HUES64 (cell line): ENCODE measurements at regions not wholly inside any gene's neighbourhood (a gene's known extent, or its start where the extent isn't known, plus 50 kb on each side); places are given as distances from the start of the nearest gene placed in this dataset.

Experiments
- H3K27ac ChIP-seq: 2 replicates; pipeline ENCODE4 v1.7.0; 2013; ENCODE audit warnings: low read depth, low read length, inconsistent platforms
- H3K27me3 ChIP-seq: 2 replicates; pipeline ENCODE4 v1.6.1; 2013; ENCODE audit warnings: mild to moderate bottlenecking, low read length; ENCODE audit not compliant: insufficient read depth
- H3K36me3 ChIP-seq: 2 replicates; pipeline ENCODE4 v1.6.1; 2013; ENCODE audit warnings: mild to moderate bottlenecking, low read length; ENCODE audit not compliant: insufficient read depth
- H3K4me1 ChIP-seq: 2 replicates; pipeline ENCODE4 v1.6.1; 2013; ENCODE audit warnings: mild to moderate bottlenecking, low read length, moderate library complexity; ENCODE audit not compliant: insufficient read depth
- H3K4me3 ChIP-seq: 2 replicates; pipeline ENCODE4 v1.5.1; 2013; ENCODE audit warnings: mild to moderate bottlenecking, low read length, moderate library complexity
- H3K9ac ChIP-seq: 2 replicates; pipeline ENCODE4 v1.6.1; 2013; ENCODE audit warnings: mild to moderate bottlenecking, low read depth, low read length
- H3K9me3 ChIP-seq: 2 replicates; pipeline ENCODE4 v1.6.1; 2013; ENCODE audit warnings: low read depth, low read length; ENCODE audit not compliant: insufficient read depth
- WGBS: fragments of 150-250, 120-280 bp; methylation state at CpG from one replicate; pipeline ENCODE4 v1.1.7; 2013; ENCODE audit warnings: missing lambda C conversion rate; 5-methylcytosine and 5-hydroxymethylcytosine counted together

DNA sequence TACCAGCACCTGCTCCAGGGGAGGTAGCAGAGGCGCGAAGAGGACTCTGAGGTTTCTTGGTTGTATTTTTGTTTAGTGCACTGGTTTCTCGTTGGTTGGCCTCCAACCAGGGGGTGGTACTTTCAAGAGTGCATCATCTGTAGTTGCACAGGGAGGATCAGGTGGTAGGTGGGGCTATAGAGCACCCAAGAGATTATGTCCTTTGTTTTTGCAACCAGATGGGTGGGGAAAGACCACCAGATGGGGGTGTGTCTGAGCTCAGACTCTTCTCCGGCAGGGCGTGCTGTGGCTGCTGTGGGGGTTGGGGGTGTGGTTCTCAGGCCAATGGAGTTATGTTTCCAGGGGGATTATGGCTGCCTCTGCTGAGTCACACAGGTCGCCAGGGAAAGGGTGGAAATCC lies 254.4 kb upstream of the KLF12 start:
- no peak overlapping the region for H3K4me3 ChIP-seq
- WGBS, result 91% methylated on average over 6 of the region's 6 CpGs
- no peaks in the 10 kb centered on the region for H3K4me1 ChIP-seq
- no peak overlapping the region for H3K9ac ChIP-seq
- no peaks in the 10 kb centered on the region; the same call in 1 of the 2 replicates for H3K9me3 ChIP-seq
- H3K36me3 ChIP-seq, result no peaks in the 10 kb centered on the region
- H3K27me3 ChIP-seq, result no peaks in the 10 kb centered on the region
- no peak overlapping the region for H3K27ac ChIP-seq

GRCh38 chr13:74372511-74372910 lies 238.3 kb upstream of the KLF12 start:
- no peaks in the 10 kb centered on the region for H3K27me3 ChIP-seq
- no peak overlapping the region for H3K4me3 ChIP-seq
- no peak overlapping the region for H3K27ac ChIP-seq
- H3K36me3 ChIP-seq, result no peaks in the 10 kb centered on the region
- no peaks in the 10 kb centered on the region for H3K4me1 ChIP-seq
- H3K9ac ChIP-seq, result no peak overlapping the region
- no peaks in the 10 kb centered on the region for H3K9me3 ChIP-seq

DNA sequence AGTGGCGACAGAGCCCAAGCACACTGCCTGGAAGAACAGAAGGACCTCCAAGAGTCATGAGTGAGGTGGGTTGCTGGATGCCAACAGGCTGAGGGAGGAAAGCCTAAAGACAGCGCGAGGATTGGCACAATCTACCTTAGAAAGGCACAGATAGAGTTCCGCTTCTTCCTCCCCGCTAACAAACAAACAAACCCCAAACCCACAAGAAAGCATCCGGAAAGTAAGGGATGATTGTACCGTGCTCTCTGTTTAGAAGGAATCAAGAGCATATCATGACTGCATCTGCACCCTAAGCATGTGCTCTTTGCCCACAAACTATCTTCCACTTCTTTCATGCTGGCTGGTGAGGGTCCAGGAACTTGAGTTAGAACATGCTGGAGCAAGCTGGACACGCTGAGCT lies 233.0 kb upstream of the KLF12 start:
- no peaks in the 10 kb centered on the region for H3K4me1 ChIP-seq
- H3K4me3 ChIP-seq, result no peak overlapping the region
- no peaks in the 10 kb centered on the region for H3K27me3 ChIP-seq
- no peaks in the 10 kb centered on the region for H3K36me3 ChIP-seq
- H3K9me3 ChIP-seq, result no peaks in the 10 kb centered on the region
- no peak overlapping the region for H3K27ac ChIP-seq
- no peak overlapping the region for H3K9ac ChIP-seq
- 98% methylated on average over 8 of the region's 8 CpGs for WGBS

- 92% methylated on average over 2 of the region's 3 CpGs for WGBS
These were observed 227.1 kb upstream of the KLF12 start for GRCh38 chr13:74361274-74361673.

GRCh38 chr13:74346960-74347359 lies 212.8 kb upstream of the KLF12 start:
- no peak overlapping the region for H3K4me3 ChIP-seq
- H3K27me3 ChIP-seq, result no peaks in the 10 kb centered on the region
- H3K9ac ChIP-seq, result no peak overlapping the region
- no peak overlapping the region for H3K27ac ChIP-seq
- no peaks in the 10 kb centered on the region for H3K36me3 ChIP-seq
- H3K9me3 ChIP-seq, result no peaks in the 10 kb centered on the region
- WGBS, result 65% methylated on average over 5 of the region's 5 CpGs
- no peaks in the 10 kb centered on the region for H3K4me1 ChIP-seq

More at GRCh38 chr13:74361274-74361673, 227.1 kb upstream of the KLF12 start:
- H3K4me1 ChIP-seq, result no peaks in the 10 kb centered on the region
- H3K4me3 ChIP-seq, result no peak overlapping the region
- no peaks in the 10 kb centered on the region for H3K27me3 ChIP-seq
- H3K9ac ChIP-seq, result no peak overlapping the region
- no peak overlapping the region for H3K27ac ChIP-seq
- no peaks in the 10 kb centered on the region for H3K9me3 ChIP-seq
- H3K36me3 ChIP-seq, result no peaks in the 10 kb centered on the region

GRCh38 chr13:74338341-74338740 lies 204.1 kb upstream of the KLF12 start:
- no peak overlapping the region for H3K4me3 ChIP-seq
- H3K27ac ChIP-seq, result no peak overlapping the region
- no peaks in the 10 kb centered on the region for H3K4me1 ChIP-seq
- no peak overlapping the region for H3K9ac ChIP-seq
- H3K9me3 ChIP-seq, result no peaks in the 10 kb centered on the region
- H3K27me3 ChIP-seq, result no peaks in the 10 kb centered on the region
- 100% methylated on average over 1 of the region's 1 CpG for WGBS
- H3K36me3 ChIP-seq, result no peaks in the 10 kb centered on the region

DNA sequence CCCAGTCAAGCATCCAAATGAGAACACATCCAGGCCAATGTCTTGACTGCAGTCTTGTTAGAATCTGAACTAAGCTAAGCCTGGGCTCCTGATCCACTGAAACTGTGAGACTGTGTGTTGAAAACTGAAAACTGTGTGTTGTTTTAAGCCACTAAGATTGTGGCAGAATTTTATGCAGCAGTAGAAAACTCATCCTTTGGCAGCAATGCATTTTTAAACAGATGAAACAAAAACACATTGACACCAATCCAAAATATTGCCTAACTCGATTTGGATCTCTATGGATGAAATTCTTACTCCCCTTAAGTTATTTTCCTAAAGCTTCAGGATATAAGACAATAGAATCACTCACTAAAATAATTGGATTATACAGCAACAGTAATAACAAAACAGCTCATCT lies 202.3 kb upstream of the KLF12 start:
- Histone ChIP-seq H3K27ac (no peak overlapping the region), H3K4me3 (no peak overlapping the region), H3K4me1 (no peaks in the 10 kb centered on the region), H3K9me3 (no peaks in the 10 kb centered on the region), H3K27me3 (no peaks in the 10 kb centered on the region), H3K36me3 (no peaks in the 10 kb centered on the region), H3K9ac (no peak overlapping the region)
- WGBS, result 100% methylated on average over 1 of the region's 1 CpG

DNA sequence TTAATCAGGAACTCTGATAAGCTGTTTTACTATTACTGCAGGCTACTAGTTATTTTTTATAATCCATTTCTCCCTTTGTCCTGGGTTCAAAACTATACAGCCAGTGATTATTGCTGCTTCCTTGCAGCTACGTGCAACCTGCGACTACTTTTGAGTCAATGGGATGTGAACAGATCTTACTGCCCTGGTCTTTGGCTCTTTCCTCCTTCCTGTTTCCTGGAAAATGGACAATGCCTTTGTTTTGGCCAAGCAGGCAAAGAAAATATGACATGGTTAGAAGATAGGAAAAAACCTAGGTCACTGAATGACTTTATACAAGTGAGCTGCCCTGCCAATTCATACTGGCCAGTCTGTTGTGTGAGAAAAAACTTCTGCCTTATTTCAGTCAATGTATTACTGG lies 201.2 kb upstream of the KLF12 start:
- H3K36me3 ChIP-seq, result no peaks in the 10 kb centered on the region
- H3K4me3 ChIP-seq, result no peak overlapping the region
- H3K9ac ChIP-seq, result no peak overlapping the region
- WGBS, result 99% methylated on average over 2 of the region's 2 CpGs
- no peaks in the 10 kb centered on the region for H3K27me3 ChIP-seq
- H3K9me3 ChIP-seq, result no peaks in the 10 kb centered on the region
- H3K27ac ChIP-seq, result no peak overlapping the region
- H3K4me1 ChIP-seq, result no peaks in the 10 kb centered on the region

DNA sequence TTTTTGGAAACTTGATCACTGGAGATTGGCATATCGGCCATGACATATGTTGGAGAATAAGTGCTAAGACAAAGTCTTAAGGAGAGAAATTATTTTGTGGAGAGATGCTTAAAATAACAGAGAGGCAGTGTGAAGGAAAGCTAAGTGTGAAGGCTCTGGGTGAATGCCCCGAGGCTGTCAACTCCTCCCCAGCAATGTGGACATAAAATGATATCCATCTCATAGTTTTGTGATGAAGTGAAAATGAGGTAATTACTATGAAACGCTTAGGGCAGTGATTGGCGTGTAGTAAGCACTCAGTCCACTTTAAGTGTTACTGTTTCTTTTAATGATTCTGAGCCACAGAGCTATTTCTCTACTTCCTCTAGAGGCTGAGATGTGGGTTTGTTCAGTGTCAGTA lies 195.8 kb upstream of the KLF12 start:
- Histone ChIP-seq H3K9ac (no peak overlapping the region), H3K9me3 (no peaks in the 10 kb centered on the region), H3K36me3 (no peaks in the 10 kb centered on the region), H3K27ac (no peak overlapping the region), H3K4me1 (no peaks in the 10 kb centered on the region), H3K27me3 (no peaks in the 10 kb centered on the region), H3K4me3 (no peak overlapping the region)
- 92% methylated on average over 4 of the region's 4 CpGs for WGBS

DNA sequence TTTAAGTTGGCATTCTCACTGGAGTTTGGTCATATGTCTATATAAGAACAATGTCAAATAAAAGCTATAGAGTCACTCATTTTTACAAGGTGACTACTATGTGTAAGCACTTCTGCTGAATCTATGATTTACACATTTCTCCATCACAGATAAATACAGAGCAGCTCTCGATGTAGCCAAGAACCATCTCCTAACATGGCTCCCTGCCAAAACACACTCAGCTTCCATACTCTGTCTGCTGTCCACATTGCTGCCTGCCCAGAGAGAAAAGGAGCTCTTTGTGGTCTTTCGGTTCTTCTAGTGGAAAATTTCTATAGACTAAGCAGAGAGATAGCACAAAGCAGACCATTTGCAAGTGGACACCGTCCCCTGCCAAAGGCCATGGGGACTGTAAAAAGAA lies 190.9 kb upstream of the KLF12 start:
- Histone ChIP-seq H3K27me3 (no peaks in the 10 kb centered on the region), H3K36me3 (no peaks in the 10 kb centered on the region), H3K9me3 (no peaks in the 10 kb centered on the region), H3K27ac (no peak overlapping the region), H3K9ac (no peak overlapping the region), H3K4me3 (no peak overlapping the region), H3K4me1 (no peaks in the 10 kb centered on the region)
- WGBS, result 93% methylated on average over 3 of the region's 3 CpGs

DNA sequence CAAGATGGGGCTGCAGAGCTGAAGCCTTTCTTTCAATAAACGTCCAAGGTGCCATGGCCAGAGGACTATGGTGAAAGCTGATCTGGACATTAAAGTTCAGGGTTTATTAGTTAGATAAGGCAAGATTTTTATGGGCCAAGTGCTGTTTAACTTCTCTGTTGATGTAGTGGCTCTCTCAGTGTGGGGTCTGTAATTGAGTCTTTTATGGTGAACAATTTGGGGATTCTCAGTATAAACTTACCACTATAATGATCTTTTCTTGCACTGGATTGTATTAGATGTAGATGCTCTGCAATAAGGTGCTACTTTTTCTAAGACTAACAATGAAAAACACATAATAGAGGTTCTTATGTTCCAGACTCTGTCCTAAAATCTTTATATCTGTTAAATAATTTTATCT lies 190.1 kb upstream of the KLF12 start:
- WGBS, result 92% methylated on average over 1 of the region's 1 CpG

DNA sequence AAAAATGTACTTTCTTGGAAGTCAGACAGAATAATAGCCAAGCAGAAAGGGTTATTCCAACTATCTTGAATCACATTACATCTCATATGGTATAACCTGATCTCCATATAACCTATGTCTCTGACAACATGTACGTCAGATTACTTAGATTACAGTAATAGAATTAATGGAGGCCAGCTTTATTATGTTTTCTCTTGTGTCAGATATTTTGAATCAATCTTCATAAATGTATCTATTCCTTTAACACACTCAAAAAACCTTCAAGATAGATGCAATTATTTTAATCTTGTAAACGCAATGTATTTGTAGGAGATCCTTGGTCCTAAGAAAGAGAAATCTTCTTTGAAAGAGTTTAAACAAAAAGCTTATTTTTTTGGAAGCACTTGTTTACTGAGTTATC lies 188.4 kb upstream of the KLF12 start:
- H3K9ac ChIP-seq, result no peak overlapping the region
- no peaks in the 10 kb centered on the region for H3K9me3 ChIP-seq
- H3K36me3 ChIP-seq, result no peaks in the 10 kb centered on the region
- H3K4me1 ChIP-seq, result no peaks in the 10 kb centered on the region
- H3K4me3 ChIP-seq, result no peak overlapping the region
- H3K27ac ChIP-seq, result no peak overlapping the region
- no peaks in the 10 kb centered on the region for H3K27me3 ChIP-seq
- WGBS, result 100% methylated on average over 2 of the region's 2 CpGs

More for the DNA sequence above, 190.1 kb upstream of the KLF12 start:
- no peaks in the 10 kb centered on the region for H3K4me1 ChIP-seq
- H3K9me3 ChIP-seq, result no peaks in the 10 kb centered on the region
- H3K36me3 ChIP-seq, result no peaks in the 10 kb centered on the region
- H3K27me3 ChIP-seq, result no peaks in the 10 kb centered on the region
- H3K9ac ChIP-seq, result no peak overlapping the region
- no peak overlapping the region for H3K27ac ChIP-seq
- no peak overlapping the region for H3K4me3 ChIP-seq
